ENCODE measurements at regions not wholly inside any gene's neighbourhood (a gene's known extent, or its start where the extent isn't known, plus 50 kb on each side); places are given as distances from the start of the nearest gene placed in this dataset.

GRCh38 chr2:32887125-32887524 lies 59.6 kb upstream of the LTBP1 start:
- Histone ChIP-seq H3K4me2 (ENCODE audit: control insufficient read depth, insufficient read depth) (no peak overlapping the region), H3K27me3 (replicated peaks in 1 of 2; ENCODE audit: control insufficient read depth in 2 of 2, insufficient read depth in 2 of 2, low read length in 1 of 2) (no peaks in the 10 kb centered on the region), H3K9ac (ENCODE audit: control insufficient read depth, insufficient read depth, low read length) (no peak overlapping the region), H3K4me3 (no peak overlapping the region), H2AFZ (ENCODE audit: control insufficient read depth, low read depth, low read length) (no peak overlapping the region), H3K36me3 (ENCODE audit: control insufficient read depth in 2 of 2, insufficient read depth in 2 of 2, low read length in 1 of 2) (no peaks in the 10 kb centered on the region), H3K9me3 (replicated peaks; ENCODE audit: control insufficient read depth, insufficient read depth, low read length) (no peaks in the 10 kb centered on the region), H3K4me1 (ENCODE audit: control insufficient read depth, insufficient read depth, low read length) (no peaks in the 10 kb centered on the region), H3K79me2 (ENCODE audit: control insufficient read depth, insufficient read depth, low read length) (no peaks in the 10 kb centered on the region), H4K20me1 (ENCODE audit: control insufficient read depth, insufficient read depth) (no peaks in the 10 kb centered on the region), H3K27ac (ENCODE audit: control insufficient read depth, insufficient read depth) (no peak overlapping the region)
- intact Hi-C loops (cut with micrococcal nuclease; ENCODE audit: unreplicated experiment): no loop called here
- no TSS peak for BruUV-seq (replicated peaks)
- FAIRE-seq (no peak), ATAC-seq (no peak), DNase-seq (ENCODE audit: low read depth, low spot score) (no peak)
- ChIA-PET SMC1A (ENCODE audit: uncharacterized antibody, unreplicated experiment) (interaction anchor here (0.7 kb wide), 1 partner anchor 77 kb away, joined by 3 read pairs; no protein-coding TSS in a partner anchor), RAD21 (ENCODE audit: unreplicated experiment) (no interaction called here), POLR2A (no interaction called here), CTCF (no interaction called here)
- WGBS (ENCODE audit: insufficient coverage, insufficient replicate concordance, low lambda C conversion rate, missing lambda C conversion rate): 22% methylated on average over 2 of the region's 2 CpGs
- in situ Hi-C loops (cut with MboI): no loop called here
- TF ChIP-seq E2F4 (IDR thresholded peaks at IDR 0.05; ENCODE audit: low read depth, low read length) (no peak), HDGF (IDR thresholded peaks at IDR 0.05) (no peak), NFYA (IDR thresholded peaks at IDR 0.05; ENCODE audit: borderline replicate concordance, low read depth, low read length) (no peak), MEF2B (IDR thresholded peaks at IDR 0.05; ENCODE audit: partially characterized antibody, poor library complexity, severe bottlenecking) (no peak), ATF2 (IDR thresholded peaks at IDR 0.05; ENCODE audit: low read length) (no peak), SP1 (IDR thresholded peaks at IDR 0.05; ENCODE audit: low read depth, low read length) (no peak), IRF5 (IDR thresholded peaks at IDR 0.05; ENCODE audit: borderline replicate concordance) (no peak), HDAC2 (IDR thresholded peaks at IDR 0.05) (no peak), E2F8 (IDR thresholded peaks at IDR 0.05; ENCODE audit: low read depth, partially characterized antibody) (no peak), YBX1 (IDR thresholded peaks at IDR 0.05) (no peak)

Data from GM12878 (cell line).